ENCODE measurements at regions not wholly inside any gene's neighbourhood (a gene's known extent, or its start where the extent isn't known, plus 50 kb on each side); places are given as distances from the start of the nearest gene placed in this dataset.
"Not testable (repeated sequence)": the region's sequence is repeated elsewhere in the genome, so short reads cannot be mapped to it uniquely, and the experiment has no call there.

DNA sequence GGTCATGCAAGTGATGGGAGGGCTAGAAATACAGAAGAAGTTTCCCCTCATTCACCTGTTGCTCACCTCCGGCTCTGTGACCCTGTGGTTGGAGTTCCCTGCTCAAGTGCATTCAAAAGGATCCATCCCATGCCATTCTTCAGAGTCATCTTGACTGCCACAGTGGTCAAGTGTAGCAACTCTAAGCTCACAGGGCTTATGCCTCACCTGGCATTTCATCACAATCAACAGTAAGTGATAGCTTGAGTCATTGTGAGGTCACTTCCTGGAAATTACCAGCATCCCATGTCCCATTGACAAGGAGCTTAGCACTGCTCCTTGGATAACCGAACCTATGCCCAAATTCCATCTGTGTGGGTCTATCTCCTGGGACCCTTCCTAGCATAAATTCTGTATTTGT, 55.6 kb downstream of the OR4C45 start:
- DNase-seq: no peak

DNA sequence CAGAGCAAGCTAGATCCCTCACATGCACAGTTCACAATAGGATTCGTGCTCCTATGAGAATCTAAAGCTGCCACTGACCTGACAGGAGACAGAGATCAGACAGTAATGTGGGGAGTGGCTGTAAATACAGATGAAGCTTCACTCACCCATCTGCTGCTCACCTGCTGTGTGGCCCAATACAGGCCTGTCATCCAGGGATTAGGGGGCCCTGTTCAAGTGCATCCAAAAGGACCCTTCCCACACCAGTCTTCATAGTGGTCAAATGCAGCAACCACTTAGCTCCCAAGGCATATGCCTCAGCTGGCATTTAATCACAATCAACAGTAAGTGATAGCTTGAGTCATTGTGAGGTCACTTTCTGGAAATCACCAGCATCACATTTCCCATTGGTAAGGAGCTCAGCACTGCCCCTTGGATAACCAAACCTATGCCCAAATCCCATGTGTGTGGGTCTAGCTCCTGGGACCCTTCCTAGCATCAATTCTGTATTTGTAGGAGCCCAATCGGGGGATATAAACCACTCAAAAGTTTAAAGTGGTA, 65.6 kb downstream of the OR4C45 start:
- DNase-seq: no peak

DNA sequence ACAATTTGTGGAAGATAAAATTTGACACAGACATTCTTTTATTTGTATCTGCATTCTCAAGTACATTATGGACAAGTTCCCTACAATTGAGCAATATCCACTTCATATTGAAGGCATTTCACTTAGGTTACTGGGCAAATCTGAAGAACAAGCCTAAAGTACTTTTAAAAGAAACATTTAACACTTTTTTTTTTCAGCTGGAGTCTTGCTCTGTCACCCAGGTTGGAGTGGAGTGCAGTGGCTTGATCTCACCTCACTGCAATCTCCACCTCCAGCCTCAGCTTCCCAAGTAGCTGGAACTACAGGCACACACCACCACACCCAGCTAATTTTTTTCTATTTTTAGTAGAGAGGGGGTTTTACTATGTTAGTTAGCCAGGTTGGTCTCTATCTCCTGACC, 70.2 kb downstream of the OR4C45 start:
- no peak for DNase-seq

DNA sequence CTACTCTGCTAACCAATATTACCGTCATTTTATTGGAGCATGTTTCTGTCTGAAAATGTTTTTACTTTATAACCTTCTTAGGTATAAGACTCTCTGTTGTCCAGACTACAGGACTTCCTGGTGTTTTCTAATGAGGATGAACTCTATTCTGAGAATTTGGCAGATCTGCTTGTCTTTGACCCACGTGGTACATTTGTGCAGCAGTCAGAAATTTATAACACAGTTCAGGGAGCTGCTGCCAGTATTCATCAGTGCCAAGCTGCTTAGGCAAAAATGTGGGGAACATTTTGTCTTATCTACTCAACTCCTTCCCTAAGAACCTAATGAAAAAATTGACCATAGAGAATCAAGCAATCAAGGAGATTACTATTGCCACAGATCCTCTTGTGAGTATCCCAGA, 108.0 kb downstream of the OR4C45 start:
- DNase-seq: not testable (repeated sequence)

DNA sequence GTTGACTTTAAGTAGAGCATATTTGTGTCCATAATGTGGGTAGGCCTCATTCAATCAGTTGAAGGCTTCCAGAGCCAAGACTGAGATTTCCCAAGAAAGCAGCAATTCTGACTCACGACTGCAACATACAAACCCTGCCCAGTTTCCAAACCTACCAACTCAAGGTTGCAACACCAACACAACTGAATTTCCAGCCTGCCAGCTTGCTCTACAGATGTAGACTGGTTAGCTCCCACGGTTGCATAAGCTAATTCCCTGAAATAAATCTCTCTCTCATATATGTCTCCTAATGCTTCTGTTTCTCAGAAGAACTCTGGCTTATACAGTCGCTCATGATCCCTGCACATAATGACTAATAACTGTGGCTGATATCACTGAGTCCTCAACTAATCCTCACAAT, 113.6 kb downstream of the OR4C45 start:
- DNase-seq: not testable (repeated sequence)

DNA sequence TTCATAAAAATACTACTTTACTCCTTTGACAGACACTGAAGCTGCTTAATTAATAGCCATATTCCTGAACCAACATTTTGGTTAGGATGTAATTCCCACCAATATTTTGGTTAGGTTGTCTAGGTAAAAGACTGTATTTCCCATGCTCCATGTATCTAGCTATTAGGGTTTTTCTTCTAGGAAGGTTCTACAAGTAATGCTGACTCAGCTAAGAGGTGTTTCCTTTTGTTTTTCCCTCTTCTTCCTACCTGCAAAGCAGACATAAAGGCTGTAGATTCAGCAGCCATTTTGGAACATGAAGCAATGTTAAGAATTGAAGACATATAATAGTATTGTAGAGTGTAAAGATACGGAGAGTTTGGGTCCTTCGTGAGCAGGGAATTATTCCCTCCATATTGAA, 115.3 kb downstream of the OR4C45 start:
- DNase-seq: not testable (repeated sequence)

DNA sequence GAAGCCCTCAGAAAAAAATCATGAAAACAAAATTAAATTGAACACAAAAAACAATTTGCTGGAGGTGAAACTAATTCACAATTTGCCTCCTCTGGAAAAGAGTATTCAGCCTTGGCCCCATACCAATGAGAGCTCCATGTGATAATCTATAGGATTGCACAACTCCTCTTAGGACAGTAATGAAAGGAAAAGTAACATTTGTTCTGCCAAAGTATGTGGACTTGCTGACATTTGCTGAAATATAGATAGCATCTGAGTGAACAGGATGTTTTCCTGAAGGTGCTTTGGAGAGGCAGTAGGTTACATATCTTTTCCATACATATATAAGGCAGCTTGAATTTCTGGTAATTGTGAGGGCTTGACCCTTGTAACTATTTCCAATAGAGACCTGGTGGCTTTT, 122.8 kb downstream of the OR4C45 start:
- DNase-seq: no peak

DNA sequence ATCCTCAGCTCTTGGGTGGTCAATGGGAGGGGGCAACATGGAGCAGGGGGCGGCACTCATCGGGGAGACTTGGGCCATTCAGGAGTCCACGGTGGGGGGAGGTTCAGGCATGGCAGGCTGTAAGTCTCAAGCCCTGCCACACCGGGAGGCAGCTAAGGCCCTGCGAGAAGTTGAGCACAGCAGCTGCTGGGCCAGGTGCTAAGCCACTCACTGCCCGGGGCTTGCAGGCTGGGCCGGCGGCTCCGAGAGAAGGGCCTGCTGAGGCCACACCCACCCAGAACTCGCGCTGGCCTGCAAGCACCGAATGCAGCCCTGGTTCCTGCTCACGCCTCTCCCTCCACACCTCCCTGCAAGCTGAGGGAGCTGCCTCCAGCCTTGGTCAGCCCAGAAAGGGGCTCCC, 131.4 kb downstream of the OR4C45 start:
- no peak for DNase-seq

DNA sequence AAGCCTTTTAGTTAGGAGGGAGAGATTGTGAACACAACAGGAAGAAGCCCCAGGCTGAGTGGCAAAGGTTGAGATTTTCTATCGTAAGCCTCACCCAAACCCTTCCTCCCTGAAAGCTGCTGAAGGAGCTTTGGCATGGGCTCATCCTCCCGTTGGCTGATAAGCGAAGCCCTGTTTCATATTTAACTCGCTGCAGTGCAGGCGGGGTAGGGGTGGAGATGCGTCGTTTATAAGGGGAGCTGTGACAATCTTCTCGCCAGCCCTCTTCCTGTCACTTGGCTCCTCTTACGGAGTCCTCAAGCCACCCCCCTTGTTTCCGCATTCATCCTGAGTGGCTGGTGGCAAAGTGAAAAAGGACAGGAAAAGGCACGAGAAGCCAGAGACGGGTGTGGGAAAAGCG, 137.0 kb downstream of the OR4C45 start:
- no peak for DNase-seq

DNA sequence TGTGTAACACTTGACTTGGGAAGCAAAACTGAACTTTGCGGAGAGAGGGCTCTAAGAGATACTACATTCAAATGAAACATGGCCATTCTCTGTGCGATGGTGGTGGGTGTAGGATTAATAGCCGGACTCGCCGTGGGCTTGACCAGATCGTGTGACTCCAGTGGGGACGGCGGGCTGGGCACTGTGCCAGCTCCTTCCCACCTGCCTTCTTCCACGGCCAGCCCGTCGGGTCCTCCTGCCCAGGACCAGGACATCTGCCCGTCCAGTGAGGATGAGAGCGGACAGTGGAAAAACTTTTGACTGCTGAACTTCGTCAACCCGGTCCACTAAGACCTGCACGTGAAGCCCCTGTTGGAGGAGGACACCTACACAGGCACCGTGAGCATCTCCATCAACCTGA, 137.4 kb downstream of the OR4C45 start:
- DNase-seq: no peak

DNA sequence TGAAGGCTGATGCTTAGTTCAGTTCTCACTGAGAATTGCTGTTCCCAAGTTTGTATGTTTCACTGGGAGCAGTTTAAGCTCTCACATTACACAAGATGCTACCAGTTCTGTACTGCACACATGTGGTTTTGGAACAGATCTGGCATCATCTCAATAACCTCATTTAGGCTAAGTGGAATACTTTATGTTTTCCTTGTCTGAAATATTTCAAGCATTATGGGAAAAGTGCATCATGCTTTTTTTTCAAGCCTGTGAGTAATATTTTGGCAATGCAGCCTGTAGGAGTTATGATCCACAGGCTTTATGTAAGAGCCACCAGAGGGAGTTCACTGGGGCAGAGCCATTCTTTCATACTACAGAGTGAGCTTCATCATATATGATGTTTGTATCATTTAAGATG, 141.5 kb downstream of the OR4C45 start:
- DNase-seq: no peak

DNA sequence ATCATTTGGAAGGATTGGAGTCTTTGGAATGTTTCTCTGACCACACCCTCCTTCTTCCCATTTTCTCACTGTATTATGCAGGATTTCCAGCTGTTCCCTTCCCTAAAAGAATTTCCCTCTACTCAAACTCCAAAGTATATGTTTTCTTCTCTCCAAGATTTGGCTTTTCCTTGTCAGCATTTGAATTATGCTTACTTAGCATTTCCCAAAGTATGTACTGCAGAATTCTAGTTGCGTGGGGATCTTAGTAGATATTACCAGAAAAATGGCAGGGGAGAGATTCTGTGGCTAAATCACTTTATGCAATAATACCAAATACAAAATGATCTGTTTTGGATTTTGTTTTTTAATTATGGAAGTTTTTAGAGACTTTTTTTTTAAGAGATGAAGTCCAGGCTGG, 142.3 kb downstream of the OR4C45 start:
- DNase-seq: no peak

DNA sequence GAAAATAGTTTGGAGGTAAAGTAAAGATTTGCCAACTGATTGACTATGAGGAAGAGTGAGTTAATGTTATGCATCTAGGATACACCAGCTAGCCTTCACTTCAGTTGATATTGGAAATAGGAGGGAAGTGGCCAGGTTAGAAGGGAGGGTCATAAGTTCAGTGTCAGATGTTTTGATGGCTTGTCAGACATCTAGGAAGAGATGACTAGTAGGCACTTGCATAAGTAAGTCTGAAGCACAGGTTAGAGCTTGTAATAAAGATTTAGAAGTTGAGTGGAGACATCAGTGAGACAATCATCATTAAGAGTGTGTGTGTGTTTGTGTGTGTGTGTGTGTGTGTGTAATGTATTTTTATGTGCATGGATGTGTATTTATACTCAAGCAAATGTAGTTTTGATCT, 146.1 kb downstream of the OR4C45 start:
- no peak for DNase-seq

DNA sequence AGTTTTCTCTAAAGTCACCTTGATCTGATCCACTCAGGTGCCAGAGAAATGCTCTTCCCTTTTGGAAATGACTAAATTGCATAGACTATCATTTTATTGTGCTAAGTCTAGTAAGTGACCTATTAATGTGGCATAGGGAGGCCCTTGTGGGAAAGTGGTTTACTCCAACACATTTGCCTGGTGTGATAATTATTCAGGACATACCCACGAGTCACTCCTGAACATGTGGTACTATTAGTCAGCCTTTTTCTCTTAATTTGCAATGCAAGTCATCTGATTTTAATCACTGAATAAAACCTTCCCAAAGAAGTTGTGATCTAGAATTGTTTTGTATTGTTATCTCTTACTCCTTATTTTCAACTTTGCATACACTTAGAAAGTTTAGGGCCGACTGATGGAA, 148.7 kb downstream of the OR4C45 start:
- DNase-seq: no peak

DNA sequence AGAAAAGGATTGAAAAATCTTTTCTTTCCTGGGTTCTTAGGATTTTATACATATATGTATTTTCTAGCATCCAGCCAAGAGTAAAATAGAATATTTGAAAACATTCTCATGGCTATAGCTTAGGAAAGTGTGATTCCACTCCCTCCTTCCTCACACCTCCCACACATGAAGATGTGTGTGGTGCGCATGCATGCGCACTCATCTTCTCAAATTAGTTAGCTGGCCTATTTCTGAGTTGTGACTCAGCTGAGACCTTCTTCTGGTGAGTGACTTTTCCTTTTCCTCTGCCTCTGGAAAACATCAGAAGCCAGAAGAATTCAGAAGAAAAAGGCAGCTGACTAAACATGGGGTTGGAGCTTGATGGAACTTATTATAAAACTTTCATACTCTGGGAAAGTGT, 149.8 kb downstream of the OR4C45 start:
- DNase-seq: no peak

DNA sequence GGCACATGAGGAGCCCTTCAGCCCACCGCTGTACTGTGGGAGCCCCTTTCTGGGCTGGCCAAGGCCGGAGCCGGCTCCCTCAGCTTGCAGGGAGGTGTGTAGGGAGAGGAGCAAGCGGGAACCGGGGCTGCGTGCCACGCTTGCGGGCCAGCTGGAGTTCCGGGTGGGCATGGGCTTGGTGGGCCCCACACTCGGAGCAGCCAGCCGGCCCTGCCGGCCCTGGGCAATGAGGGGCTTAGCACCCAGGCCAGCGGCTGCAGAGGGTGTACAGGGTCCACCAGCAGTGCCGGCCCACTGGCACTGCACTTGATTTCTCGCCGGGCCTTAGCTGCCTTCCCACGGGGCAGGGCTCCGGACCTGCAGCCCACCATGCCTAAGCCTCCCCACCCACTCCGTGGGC, 150.5 kb downstream of the OR4C45 start:
- DNase-seq: not testable (repeated sequence)

DNA sequence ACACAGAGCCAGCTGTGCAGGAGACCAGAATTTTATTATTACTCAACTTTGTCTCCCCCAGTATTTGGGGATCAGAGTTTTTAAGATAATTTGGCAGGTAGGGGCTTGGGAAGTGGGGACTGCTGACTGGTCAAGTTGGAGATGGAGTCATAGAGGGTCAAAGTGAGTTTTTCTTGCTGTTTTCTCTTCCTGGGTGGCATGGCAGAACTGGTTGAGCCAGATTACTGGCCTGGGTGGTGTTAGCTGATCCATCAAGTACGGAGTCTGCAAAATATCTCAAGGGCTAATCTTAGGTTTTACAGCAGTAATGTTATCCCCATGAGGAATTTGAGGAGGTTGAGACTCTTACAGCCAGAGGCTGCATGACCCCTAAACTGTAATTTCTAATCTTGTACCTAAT, 153.5 kb downstream of the OR4C45 start:
- DNase-seq: no peak

DNA sequence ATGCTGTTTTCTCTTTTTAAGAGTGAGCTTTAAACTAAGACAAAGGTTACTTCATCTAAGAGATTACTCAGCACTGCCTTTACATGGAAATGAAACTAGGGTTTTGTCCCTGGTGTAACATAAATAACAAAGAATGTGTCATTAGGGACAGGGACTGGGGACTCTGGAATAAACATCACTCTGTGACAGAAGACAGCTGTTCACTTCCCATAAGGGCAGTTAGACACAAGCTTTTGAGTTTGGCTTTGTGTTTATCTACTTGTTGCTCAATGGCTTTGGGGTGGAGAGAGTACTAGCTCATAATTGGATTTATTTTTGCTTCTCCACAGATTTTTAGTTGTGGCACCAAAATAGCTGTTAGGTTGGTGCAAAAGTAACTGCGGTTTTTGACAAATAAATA, 154.5 kb downstream of the OR4C45 start:
- DNase-seq: no peak

DNA sequence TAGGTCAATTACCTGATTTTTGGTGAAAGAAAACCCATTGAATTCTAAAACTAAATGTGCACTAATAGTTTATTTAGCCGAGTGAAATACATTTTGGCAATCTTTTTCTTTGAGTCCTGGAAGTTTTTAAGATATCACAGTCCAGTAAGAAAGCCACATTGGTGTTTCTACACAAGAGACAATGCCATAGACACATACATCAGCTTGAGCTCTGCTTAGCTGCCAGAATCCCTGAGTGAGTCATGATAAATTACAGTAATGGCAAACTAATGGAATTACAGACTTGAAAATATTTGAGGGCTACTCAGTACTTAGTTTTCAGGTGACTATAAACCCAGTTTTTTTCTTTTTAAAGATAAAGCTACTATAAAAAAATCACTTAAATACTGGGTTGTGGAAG, 155.4 kb downstream of the OR4C45 start:
- DNase-seq: no peak

DNA sequence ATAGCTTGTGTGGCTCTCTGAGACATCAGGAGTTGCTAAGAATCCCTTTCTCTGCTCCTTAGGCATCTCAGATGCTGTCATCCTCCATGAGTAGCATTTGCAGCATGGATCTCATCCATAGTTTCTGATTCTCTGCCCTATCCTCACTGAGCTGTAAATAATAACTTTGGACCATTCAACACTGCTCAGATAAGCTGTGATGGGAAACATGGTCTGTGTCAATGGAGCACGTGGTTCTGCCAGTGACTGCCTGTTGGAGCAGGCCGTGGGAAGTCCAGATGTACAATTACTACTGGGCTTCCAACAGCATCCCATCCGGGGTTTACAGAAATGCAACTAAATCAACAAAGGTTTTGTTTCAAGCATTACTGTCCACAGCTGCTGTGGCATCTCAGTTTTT, 160.1 kb downstream of the OR4C45 start:
- DNase-seq: no peak

DNA sequence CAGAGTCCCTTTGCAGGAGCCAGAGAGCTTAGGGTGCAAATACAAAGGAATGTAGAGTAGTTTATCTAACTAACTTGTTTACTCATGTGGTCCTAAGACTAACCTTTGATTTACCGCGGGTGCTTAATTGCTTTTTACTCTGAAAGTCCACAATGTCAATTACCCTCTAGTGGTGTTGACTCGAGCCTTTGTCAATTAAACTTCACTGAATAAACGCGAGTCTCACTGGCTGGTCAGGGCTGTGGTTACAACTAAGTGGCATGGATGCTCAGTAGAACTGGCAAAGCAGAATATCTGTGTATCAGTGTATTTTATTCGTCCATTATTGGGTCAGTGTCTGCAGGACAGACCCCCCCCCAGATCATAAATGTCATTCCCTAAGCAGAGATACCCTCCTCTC, 181.7 kb downstream of the OR4C45 start:
- DNase-seq: no peak

DNA sequence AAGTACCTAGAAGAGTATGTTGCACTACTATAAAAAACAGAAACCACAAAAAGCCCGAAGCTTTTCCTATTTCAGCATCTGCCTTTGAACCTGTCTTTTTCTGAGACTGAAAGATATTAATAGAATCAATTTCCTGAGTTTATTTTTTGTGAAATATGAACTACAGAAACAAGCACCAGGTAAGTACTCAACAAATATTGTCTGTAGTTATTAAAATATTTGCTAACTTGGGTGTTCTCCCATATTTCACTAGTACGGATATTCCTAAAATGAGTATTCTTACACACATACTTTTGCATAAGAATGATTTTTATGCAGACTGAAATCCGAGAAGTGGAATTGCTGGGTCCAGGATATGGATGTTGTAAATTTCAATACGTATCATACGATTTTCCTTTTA, 188.0 kb downstream of the OR4C45 start:
- no peak for DNase-seq

DNA sequence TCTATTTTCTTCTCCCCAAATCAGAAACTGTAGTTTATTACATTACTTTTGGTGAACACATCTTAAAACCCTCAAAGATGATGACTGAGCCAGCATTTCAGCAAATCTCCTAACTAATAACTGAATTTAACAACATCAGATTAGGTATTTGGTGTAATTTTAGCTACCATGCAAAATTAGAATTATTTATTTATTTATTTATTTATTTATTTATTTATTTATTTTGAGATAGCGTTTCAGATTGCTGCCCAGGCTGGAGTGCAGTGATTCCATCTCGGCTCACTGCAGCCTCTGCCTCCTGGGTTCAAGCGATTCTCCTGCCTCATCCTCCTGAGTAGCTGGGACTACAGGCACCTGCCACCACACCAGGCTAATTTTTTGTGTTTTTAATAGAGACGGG, 205.7 kb downstream of the OR4C45 start:
- DNase-seq: not testable (repeated sequence)

DNA sequence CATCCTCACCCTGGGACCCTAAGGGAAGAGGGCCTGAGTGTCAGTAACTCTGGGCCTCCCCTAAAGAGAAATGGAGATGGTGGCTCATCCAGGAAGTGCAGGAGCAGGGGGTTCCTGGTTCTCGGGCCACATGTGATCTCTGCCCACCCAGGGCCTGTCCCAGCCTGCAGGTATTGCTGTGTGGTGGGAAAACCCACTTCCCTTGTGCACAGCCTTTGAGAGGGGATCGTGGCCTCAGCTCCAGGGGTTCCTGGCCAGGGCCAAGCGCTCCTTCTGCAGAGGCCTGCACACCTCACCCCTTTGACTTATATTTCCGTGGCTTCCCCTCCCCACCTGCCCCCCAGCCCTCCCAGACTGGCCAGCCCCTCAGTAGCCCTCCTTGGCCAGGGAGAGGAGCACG, 213.5 kb downstream of the OR4C45 start:
- no peak for DNase-seq

DNA sequence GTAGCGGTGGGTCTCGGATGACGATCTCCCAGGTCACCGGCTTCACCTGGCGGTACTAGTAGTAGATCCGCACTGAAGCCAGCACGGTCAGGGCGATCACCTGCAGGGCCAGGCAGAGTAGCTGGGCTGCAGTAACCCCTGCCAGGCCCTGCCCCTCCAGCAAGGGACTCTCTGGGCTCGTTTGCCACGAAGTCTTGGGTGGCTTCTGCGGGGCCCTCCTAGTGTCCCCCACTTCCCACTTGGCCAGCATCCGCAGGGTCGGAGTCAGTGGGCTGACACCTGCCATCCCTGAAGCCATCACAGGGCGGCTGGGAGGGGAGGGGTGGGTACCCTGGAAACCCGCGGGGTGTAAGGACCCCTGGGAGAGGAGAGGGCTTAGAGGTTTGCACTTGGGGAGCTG, 214.0 kb downstream of the OR4C45 start:
- DNase-seq: no peak

DNA sequence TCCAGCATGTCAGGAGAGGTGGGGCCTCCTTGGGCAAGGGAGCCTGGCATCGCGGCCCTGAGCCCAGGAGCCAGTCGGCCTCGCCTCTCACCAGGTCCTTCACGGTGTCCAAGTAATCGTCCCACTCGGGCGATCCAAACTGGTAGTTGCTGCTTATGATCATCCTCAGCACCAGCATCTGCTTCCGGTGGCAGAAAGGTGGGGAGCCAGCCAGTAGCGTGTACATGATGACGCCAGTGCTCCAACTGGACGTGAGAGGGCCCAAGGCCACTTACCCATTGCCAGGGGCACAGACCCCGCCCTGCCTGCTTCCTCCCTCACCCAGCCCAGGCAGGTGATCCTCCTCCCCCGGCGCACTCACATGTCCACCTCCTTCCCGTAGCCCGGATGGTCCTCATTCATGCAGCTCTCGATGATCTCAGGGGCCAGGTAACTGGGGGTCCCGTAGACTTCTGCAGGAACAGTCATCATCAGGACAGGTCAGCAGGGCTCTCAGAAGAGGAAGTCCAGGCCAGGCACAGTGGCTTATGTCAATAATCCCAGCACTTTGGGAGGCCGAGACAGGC, 214.7 kb downstream of the OR4C45 start:
- no peak for DNase-seq
